ENCODE measurements at regions not wholly inside any gene's neighbourhood (a gene's known extent, or its start where the extent isn't known, plus 50 kb on each side); places are given as distances from the start of the nearest gene placed in this dataset.

- TF ChIP-seq CTCF (IDR thresholded peaks at IDR 0.05; ENCODE audit: insufficient read depth, low read length, missing control alignments), result no peak
- ChIA-PET CTCF (no interaction called here), POLR2A (no interaction called here)
- DNase-seq (ENCODE audit: low read depth, low spot score), result no peak
- H3K4me3 ChIP-seq (ENCODE audit: low read depth, low read length), result no peak overlapping the region
Measured at GRCh38 chr4:176482972-176483371, 163.2 kb downstream of the SPCS3 start.

DNA sequence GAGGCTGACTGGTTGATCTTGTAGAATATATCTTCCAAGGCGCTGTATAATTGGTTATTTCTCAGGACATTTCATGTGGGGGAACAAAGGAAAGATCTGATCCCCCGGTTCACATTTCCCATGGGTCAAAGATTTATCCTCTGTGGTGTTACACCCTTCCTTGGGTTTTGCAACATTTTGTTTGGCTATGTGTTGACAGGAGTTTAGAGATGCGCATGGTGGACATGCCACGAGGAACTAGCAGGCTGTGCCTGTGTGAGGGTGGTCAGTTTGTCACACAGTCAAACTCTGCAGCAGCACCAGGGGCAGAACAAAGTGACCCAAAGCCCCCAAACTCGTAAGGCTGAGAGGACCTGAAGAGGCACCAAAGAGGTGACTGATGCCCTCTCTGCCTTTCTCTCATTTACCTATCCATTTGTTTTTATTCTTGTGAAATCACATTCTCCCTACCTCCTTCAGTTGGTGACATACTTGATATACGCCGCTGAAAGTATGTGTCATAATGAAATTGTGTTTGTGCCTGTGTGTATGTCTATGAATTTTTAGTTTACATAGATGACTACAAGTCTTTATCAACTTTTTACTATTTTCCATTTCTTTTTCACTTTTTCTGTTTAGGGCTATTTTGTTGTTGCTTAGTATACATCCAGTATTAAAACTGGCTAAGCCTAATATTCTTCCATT, 164.7 kb downstream of the SPCS3 start:
- ChIA-PET CTCF (no interaction called here), POLR2A (no interaction called here)
- no peak overlapping the region for H3K4me3 ChIP-seq (ENCODE audit: low read depth, low read length)
- DNase-seq (ENCODE audit: low read depth, low spot score), result no peak
- TF ChIP-seq CTCF (IDR thresholded peaks at IDR 0.05; ENCODE audit: insufficient read depth, low read length, missing control alignments), result no peak

GRCh38 chr4:176489001-176489400, 169.2 kb downstream of the SPCS3 start:
- ChIA-PET POLR2A (no interaction called here), CTCF (no interaction called here)
- TF ChIP-seq CTCF (IDR thresholded peaks at IDR 0.05; ENCODE audit: insufficient read depth, low read length, missing control alignments), result no peak
- no peak for DNase-seq (ENCODE audit: low read depth, low spot score)
- no peak overlapping the region for H3K4me3 ChIP-seq (ENCODE audit: low read depth, low read length)

DNA sequence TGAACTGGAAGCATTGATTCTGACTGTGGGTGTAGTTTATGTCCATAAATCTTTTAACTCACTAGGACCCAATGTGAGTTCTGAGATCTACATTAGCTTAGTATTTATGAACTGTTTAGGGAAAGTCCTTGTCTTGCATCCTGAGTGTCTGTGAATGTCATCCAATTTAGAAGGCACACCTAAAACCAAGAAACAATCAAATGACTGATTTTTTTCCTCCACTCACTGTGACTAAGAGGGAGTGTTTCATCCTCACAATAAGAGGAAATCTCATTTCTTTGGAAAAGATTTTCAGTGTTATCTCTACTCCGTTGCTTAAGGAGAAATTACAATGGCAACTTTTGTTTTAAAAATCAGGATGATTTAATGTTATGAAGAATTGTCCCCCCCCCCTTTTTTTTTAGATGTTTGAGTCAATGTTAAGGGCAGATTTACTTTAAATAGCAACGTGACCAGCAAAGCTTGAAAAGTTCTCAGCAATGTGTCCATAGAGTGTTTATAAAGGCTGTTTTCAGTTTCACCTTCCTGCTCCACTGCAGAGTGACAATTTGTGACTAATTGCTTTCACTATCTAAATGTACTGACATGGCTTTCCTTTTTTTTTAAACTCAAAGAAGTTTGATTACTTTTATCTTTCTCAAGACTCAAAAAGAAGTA, 173.0 kb downstream of the SPCS3 start:
- ChIA-PET CTCF (no interaction called here), POLR2A (no interaction called here)
- H3K4me3 ChIP-seq (ENCODE audit: low read depth, low read length), result no peak overlapping the region
- DNase-seq (ENCODE audit: low read depth, low spot score), result no peak
- TF ChIP-seq CTCF (IDR thresholded peaks at IDR 0.05; ENCODE audit: insufficient read depth, low read length, missing control alignments), result no peak

DNA sequence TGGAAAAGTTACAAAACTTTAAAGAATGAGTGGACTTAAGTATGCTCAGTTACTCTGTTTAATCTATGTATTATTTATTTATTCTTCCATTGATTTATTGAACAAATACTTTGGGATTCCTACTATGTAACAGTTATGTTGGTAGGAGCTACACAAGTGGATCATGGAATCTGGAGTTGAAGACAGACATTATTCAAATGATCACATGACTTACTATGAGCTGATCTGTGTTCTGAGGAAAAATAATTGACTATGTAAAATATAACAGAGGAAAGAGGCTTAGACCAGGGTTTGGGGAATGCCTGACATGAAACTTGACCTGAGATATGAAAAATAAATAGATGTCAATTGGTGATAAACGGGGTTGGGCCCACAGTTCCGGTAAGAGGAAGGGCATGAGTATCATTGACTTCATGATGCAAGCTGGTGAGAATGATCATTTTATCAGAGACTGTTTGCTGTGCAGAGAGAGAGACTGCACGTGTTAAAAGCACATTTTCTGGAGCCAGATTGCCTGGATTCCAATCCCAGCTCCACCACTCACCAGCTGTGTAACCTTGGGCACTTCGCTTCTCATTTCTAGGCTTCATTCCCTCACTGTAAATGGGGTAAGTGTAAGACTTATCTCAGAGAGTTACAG, 179.0 kb downstream of the SPCS3 start:
- DNase-seq (ENCODE audit: low read depth, low spot score), result no peak

More for the DNA sequence above, 179.0 kb downstream of the SPCS3 start:
- POLR2A ChIA-PET, result no interaction called here
- CTCF ChIA-PET, result no interaction called here
- TF ChIP-seq CTCF (IDR thresholded peaks at IDR 0.05; ENCODE audit: insufficient read depth, low read length, missing control alignments), result no peak
- no peak overlapping the region for H3K4me3 ChIP-seq (ENCODE audit: low read depth, low read length)
